C1 segment of cervical spinal cord (tissue), 14 donors: ENCODE measurements at regions not wholly inside any gene's neighbourhood (a gene's known extent, or its start where the extent isn't known, plus 50 kb on each side); places are given as distances from the start of the nearest gene placed in this dataset.

Source experiments
- DNase-seq, 14 donors: peaks; one replicate each; lab custom pipeline; 2025; lab: John Stamatoyannopoulos, UW

- DNase-seq = no peak
Observed at GRCh38 chr12:58470266-58471010, 449.9 kb downstream of the LRIG3 start.

GRCh38 chr12:58479401-58479800, 440.9 kb downstream of the LRIG3 start:
- no peak for DNase-seq

- DNase-seq = no peak
Observed at GRCh38 chr12:58481811-58482210, 438.5 kb downstream of the LRIG3 start.

- DNase-seq = no peak
Observed at GRCh38 chr12:58487255-58487654, 433.0 kb downstream of the LRIG3 start.

- no peak for DNase-seq
Observed at GRCh38 chr12:58487678-58488161, 432.6 kb downstream of the LRIG3 start.

GRCh38 chr12:58489394-58489793, 430.9 kb downstream of the LRIG3 start:
- no peak for DNase-seq

- DNase-seq = no peak
Observed at GRCh38 chr12:58491306-58491705, 429.0 kb downstream of the LRIG3 start.

- DNase-seq = no peak
Observed at GRCh38 chr12:58496411-58497190, 423.7 kb downstream of the LRIG3 start.

GRCh38 chr12:58500399-58500798, 419.9 kb downstream of the LRIG3 start:
- no peak for DNase-seq

- DNase-seq = peak in 3 of 14 donors; percentile 1 to 23 (median 8)
Observed at GRCh38 chr12:58502226-58502625, 418.1 kb downstream of the LRIG3 start.

GRCh38 chr12:58502841-58503240, 417.5 kb downstream of the LRIG3 start:
- DNase-seq = no peak

- no peak for DNase-seq
Observed at GRCh38 chr12:58503731-58504130, 416.6 kb downstream of the LRIG3 start.

GRCh38 chr12:58504143-58504938, 416.0 kb downstream of the LRIG3 start:
- no peak for DNase-seq

GRCh38 chr12:58509116-58509885, 411.0 kb downstream of the LRIG3 start:
- no peak for DNase-seq

GRCh38 chr12:58513301-58513834, 406.9 kb downstream of the LRIG3 start:
- no peak for DNase-seq

- no peak for DNase-seq
Observed at GRCh38 chr12:58513852-58514251, 406.5 kb downstream of the LRIG3 start.

GRCh38 chr12:58519839-58520238, 400.5 kb downstream of the LRIG3 start:
- no peak for DNase-seq

GRCh38 chr12:58521152-58521551, 399.2 kb downstream of the LRIG3 start:
- DNase-seq = no peak

- DNase-seq = no peak
Observed at GRCh38 chr12:58521796-58522195, 398.5 kb downstream of the LRIG3 start.

- DNase-seq = no peak
Observed at GRCh38 chr12:58523360-58523759, 396.9 kb downstream of the LRIG3 start.

- no peak for DNase-seq
Observed at GRCh38 chr12:58528271-58528670, 392.0 kb downstream of the LRIG3 start.
